ENCODE measurements at regions not wholly inside any gene's neighbourhood (a gene's known extent, or its start where the extent isn't known, plus 50 kb on each side); places are given as distances from the start of the nearest gene placed in this dataset.

GRCh38 chr2:12657560-12657959, 59.2 kb upstream of the TRIB2 start:
- H3K27ac ChIP-seq: no peak overlapping the region
- TF ChIP-seq, protein P1, sequence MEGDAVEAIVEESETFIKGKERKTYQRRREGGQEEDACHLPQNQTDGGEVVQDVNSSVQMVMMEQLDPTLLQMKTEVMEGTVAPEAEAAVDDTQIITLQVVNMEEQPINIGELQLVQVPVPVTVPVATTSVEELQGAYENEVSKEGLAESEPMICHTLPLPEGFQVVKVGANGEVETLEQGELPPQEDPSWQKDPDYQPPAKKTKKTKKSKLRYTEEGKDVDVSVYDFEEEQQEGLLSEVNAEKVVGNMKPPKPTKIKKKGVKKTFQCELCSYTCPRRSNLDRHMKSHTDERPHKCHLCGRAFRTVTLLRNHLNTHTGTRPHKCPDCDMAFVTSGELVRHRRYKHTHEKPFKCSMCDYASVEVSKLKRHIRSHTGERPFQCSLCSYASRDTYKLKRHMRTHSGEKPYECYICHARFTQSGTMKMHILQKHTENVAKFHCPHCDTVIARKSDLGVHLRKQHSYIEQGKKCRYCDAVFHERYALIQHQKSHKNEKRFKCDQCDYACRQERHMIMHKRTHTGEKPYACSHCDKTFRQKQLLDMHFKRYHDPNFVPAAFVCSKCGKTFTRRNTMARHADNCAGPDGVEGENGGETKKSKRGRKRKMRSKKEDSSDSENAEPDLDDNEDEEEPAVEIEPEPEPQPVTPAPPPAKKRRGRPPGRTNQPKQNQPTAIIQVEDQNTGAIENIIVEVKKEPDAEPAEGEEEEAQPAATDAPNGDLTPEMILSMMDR (conservative IDR thresholded peaks at IDR 0.05): no peak

DNA sequence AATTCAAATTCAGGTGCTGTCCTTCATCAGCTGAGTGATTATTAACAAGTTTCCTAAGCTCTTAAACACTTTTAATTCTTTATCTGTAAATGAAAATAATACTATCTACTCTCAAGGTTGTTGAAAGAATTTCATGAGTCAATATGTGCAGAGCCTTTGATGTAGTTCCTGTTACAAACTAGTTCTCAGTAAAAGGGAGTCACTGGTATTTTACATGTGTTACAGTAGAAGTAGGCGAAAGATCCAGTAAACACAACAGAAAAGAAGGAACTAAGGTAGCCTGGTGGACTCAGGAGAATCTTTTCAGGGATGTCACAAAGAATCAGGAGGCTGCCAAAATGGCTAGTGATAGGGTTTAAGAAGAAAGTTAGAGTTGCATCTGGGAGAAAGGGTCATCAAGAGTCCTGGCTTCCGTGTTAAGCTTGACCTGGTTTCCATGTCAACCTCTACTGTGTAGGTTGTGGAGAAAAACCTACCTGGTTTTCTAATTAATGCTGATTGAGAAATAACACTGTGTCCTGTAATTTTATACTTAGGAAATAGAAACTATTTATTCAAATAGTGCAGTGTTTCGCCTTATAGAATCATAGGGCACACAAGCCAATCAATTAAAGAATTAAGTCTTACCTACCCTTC, 58.3 kb upstream of the TRIB2 start:
- TF ChIP-seq, protein P1 (conservative IDR thresholded peaks at IDR 0.05): no peak
- H3K27ac ChIP-seq: no peak overlapping the region

- TF ChIP-seq, protein P1 (conservative IDR thresholded peaks at IDR 0.05): no peak
- H3K27ac ChIP-seq: no peak overlapping the region
Measured at GRCh38 chr2:12661489-12661888, 55.2 kb upstream of the TRIB2 start.

DNA sequence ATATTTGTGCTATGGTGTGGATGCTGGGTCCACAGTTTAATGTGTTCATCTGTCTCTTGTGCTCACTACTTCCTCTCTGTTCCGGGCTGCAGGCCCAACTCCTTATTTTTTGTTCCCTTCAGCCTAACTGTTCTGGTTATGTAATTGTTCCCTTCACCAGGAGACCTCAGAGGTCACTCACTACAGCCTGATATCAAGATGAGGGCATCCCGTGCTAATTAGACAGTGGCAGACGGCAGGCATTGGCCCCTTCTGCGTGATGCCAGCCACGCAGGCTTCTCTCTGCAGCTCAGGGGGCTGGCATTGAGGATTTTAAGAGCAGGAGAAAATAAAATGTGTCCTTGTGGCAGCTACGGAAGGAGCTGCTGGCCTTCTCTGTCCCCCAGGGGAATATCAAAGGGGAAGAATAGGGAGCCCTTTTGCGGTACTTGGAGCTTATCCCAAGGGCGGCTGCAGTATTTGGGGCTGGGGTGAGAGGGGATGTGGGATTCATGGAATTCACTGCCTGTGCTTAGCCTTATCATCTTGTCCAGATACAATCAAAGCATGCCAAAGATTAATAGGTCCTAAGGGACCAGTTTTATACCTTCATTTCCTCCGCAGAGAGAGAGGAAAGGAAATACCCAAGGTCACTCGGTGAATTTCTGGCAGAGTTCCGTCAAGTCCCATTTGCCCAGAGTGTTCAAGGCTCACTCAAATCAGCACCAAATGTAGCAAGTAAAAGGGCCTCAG, 53.3 kb upstream of the TRIB2 start:
- TF ChIP-seq, protein P1 (conservative IDR thresholded peaks at IDR 0.05): no peak

DNA sequence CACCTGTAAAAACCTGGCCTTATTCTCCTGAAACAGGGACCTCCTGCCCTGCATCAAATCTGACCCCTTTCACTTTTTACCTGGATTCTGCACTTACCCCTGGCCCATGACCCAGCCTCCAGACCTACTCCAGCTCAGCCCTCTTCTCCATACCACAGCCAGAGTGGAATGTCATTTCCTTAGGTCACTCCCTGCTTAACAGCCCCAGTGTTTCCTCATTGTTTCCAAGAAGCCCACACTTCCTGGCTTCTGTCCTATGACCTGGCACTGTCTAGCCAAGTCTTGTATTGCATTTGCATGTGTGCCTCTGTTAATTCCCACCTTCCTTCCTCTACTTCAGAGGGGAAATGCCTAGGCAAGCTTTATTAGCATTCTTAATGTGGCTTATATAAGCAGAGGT, 51.4 kb upstream of the TRIB2 start:
- no peak overlapping the region for H3K27ac ChIP-seq
- TF ChIP-seq, protein P1 (conservative IDR thresholded peaks at IDR 0.05): no peak

More for the DNA sequence above, 53.3 kb upstream of the TRIB2 start:
- H3K27ac ChIP-seq: no peak overlapping the region

DNA sequence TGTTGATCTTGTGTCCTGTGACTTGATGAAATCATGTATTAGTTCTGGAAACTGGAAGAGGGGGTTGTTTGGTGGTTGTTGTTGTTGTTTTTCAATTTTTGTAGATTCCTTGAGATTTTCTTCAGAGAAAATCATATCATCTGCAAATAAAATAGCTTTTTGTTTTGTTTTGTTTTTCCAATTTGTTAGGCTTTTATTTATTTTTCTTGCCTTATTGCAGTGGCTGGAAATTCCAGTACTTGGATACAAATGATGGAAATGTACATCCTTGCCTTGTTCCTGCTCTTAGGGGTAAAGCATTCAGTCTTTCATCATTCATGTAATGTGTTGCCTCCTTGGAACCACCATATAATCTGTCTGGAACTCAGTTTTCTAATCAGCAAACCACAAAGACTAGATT, 50.3 kb upstream of the TRIB2 start:
- TF ChIP-seq, protein P1 (conservative IDR thresholded peaks at IDR 0.05): no peak

More for the DNA sequence above, 50.3 kb upstream of the TRIB2 start:
- no peak overlapping the region for H3K27ac ChIP-seq
